K562 (cell line): ENCODE measurements at regions not wholly inside any gene's neighbourhood (a gene's known extent, or its start where the extent isn't known, plus 50 kb on each side); places are given as distances from the start of the nearest gene placed in this dataset.
"Not testable (repeated sequence)": the region's sequence is repeated elsewhere in the genome, so short reads cannot be mapped to it uniquely, and the experiment has no call there.

ENCODE experiments used
- BHLHE40 ChIP-seq: IDR thresholded peaks from 2 replicates; pipeline ENCODE4 v1.6.1; 2011; ENCODE audit warnings: low read length, improper control_type of control experiment
- CHD2 ChIP-seq: IDR thresholded peaks from 2 replicates; pipeline ENCODE4 v1.6.1; 2011; ENCODE audit warnings: low read depth, low read length
- EP300 ChIP-seq: IDR thresholded peaks from 2 replicates; pipeline ENCODE4 v1.6.1; 2012; ENCODE audit warnings: low read length, improper control_type of control experiment
- HDAC6 ChIP-seq: IDR thresholded peaks from 2 replicates; pipeline ENCODE4 v1.6.1; 2012; ENCODE audit warnings: low read depth, mild to moderate bottlenecking, control low read depth, inconsistent platforms, low read length, moderate library complexity
- MYBL2 ChIP-seq, 2 experiments: fragments of 450-650 bp in 1 of 2; sonication (generic) in 1 of 2; formaldehyde crosslinking in 1 of 2; IDR thresholded peaks; 2 replicates each; pipeline versions ENCODE4 v1.6.1 to v1.8.1; 2017 to 2022; ENCODE audit warnings: borderline replicate concordance in 1 of 2, inconsistent platforms in 1 of 2, low read depth in 1 of 2, mild to moderate bottlenecking in 1 of 2, missing genetic modification reagents in 1 of 2, moderate library complexity in 1 of 2
- ZBTB17 ChIP-seq: fragments of 450-650 bp; formaldehyde crosslinking; IDR thresholded peaks from 2 replicates; pipeline ENCODE4 v1.4.0; 2020; ENCODE audit warnings: mild to moderate bottlenecking
- ZSCAN29 ChIP-seq: fragments of 450-650 bp; IDR thresholded peaks from 2 replicates; pipeline ENCODE4 v1.6.1; 2017
- TF ChIP-seq, protein P1 (sequence below): fragments of 200-800 bp; sonication (Bioruptor generic); IDR thresholded peaks from 2 replicates; pipeline ENCODE4 v1.6.1; 2017; ENCODE audit warnings: missing genetic modification characterization, missing compliant biosample characterization
- TF ChIP-seq, protein P2 (sequence below): sonication (generic); formaldehyde crosslinking; IDR thresholded peaks from 2 replicates; pipeline ENCODE4 v1.8.0; 2022; ENCODE audit warnings: mild to moderate bottlenecking, missing genetic modification reagents
- TF ChIP-seq, protein P3 (sequence below), 3 experiments: IDR thresholded peaks in 2 of 3; conservative IDR thresholded peaks in 1 of 3; 2 replicates each; pipeline ENCODE4 v1.5.1; 2011 to 2012; ENCODE audit warnings: low read length in 3 of 3, mild to moderate bottlenecking in 3 of 3, control low read depth in 2 of 3, improper control_type of control experiment in 1 of 3, inconsistent platforms in 1 of 3, low read depth in 1 of 3, mixed read lengths in 1 of 3, moderate library complexity in 1 of 3; ENCODE audit not compliant: insufficient read depth in 2 of 3
- TF ChIP-seq, protein P4 (sequence below): fragments of 200-800 bp; sonication (Bioruptor generic); IDR thresholded peaks from 2 replicates; pipeline ENCODE4 v1.6.1; 2016; ENCODE audit warnings: missing genetic modification characterization, missing compliant biosample characterization

DNA sequence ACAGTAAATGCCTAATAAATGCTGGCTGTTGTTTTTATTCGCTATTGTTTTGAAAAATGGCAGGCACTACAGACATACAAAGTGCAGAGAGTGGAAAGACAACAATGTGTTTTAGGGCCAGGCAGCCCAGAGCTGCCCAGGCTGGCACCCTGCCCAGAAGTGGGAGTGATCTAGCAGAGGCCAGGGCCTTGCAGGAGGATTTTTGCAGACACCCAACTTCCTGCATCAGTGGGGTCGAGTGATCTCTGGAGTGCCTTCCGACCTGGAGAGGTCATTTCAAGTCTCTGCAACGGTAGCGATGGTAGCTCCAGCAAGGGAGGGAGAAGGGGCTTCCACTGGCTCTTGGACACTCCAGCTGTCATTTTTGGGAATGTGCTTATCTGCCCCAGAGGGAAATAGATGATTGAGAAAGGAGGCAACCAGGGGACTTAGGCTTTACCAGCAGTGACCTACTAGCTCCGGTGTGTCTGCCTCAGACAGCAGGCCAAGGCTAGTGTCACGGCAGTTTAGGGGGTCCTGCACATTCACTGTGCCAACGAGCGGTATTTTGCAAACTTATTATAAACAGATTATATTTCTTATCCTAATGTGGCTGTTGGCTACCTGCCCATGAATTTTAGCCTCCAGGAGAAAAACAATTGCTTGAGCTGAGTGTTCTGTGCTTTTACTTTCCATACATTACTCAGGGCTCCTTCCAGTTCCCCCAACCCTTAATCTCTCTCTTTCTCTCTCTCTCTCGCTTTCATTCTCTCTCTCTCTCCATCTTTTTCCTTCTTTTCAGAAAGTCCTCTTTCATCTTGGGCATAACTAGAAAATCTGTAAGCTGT is 153.9 kb upstream of the PLGLB2 start:
- TF ChIP-seq, protein P1, sequence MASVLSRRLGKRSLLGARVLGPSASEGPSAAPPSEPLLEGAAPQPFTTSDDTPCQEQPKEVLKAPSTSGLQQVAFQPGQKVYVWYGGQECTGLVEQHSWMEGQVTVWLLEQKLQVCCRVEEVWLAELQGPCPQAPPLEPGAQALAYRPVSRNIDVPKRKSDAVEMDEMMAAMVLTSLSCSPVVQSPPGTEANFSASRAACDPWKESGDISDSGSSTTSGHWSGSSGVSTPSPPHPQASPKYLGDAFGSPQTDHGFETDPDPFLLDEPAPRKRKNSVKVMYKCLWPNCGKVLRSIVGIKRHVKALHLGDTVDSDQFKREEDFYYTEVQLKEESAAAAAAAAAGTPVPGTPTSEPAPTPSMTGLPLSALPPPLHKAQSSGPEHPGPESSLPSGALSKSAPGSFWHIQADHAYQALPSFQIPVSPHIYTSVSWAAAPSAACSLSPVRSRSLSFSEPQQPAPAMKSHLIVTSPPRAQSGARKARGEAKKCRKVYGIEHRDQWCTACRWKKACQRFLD (CRISPR knock-in tag), result not testable (repeated sequence)
- TF ChIP-seq CHD2; BHLHE40; MYBL2 (IDR thresholded peaks at IDR 0.05; ENCODE audit: low read depth); MYBL2 (CRISPR knock-in tag; IDR thresholded peaks at IDR 0.05; ENCODE audit: borderline replicate concordance); ZBTB17 (CRISPR knock-in tag); ZSCAN29; EP300; HDAC6: not testable (repeated sequence)
- TF ChIP-seq, protein P2, sequence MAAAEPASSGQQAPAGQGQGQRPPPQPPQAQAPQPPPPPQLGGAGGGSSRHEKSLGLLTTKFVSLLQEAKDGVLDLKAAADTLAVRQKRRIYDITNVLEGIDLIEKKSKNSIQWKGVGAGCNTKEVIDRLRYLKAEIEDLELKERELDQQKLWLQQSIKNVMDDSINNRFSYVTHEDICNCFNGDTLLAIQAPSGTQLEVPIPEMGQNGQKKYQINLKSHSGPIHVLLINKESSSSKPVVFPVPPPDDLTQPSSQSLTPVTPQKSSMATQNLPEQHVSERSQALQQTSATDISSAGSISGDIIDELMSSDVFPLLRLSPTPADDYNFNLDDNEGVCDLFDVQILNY, result not testable (repeated sequence)
- TF ChIP-seq, protein P3, sequence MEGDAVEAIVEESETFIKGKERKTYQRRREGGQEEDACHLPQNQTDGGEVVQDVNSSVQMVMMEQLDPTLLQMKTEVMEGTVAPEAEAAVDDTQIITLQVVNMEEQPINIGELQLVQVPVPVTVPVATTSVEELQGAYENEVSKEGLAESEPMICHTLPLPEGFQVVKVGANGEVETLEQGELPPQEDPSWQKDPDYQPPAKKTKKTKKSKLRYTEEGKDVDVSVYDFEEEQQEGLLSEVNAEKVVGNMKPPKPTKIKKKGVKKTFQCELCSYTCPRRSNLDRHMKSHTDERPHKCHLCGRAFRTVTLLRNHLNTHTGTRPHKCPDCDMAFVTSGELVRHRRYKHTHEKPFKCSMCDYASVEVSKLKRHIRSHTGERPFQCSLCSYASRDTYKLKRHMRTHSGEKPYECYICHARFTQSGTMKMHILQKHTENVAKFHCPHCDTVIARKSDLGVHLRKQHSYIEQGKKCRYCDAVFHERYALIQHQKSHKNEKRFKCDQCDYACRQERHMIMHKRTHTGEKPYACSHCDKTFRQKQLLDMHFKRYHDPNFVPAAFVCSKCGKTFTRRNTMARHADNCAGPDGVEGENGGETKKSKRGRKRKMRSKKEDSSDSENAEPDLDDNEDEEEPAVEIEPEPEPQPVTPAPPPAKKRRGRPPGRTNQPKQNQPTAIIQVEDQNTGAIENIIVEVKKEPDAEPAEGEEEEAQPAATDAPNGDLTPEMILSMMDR (IDR thresholded peaks at IDR 0.05 in 2 of 3, conservative IDR thresholded peaks at IDR 0.05 in 1 of 3; ENCODE audit: insufficient read depth in 2 of 3, low read depth in 1 of 3, low read length in 3 of 3), result not testable (repeated sequence)
- TF ChIP-seq, protein P4, sequence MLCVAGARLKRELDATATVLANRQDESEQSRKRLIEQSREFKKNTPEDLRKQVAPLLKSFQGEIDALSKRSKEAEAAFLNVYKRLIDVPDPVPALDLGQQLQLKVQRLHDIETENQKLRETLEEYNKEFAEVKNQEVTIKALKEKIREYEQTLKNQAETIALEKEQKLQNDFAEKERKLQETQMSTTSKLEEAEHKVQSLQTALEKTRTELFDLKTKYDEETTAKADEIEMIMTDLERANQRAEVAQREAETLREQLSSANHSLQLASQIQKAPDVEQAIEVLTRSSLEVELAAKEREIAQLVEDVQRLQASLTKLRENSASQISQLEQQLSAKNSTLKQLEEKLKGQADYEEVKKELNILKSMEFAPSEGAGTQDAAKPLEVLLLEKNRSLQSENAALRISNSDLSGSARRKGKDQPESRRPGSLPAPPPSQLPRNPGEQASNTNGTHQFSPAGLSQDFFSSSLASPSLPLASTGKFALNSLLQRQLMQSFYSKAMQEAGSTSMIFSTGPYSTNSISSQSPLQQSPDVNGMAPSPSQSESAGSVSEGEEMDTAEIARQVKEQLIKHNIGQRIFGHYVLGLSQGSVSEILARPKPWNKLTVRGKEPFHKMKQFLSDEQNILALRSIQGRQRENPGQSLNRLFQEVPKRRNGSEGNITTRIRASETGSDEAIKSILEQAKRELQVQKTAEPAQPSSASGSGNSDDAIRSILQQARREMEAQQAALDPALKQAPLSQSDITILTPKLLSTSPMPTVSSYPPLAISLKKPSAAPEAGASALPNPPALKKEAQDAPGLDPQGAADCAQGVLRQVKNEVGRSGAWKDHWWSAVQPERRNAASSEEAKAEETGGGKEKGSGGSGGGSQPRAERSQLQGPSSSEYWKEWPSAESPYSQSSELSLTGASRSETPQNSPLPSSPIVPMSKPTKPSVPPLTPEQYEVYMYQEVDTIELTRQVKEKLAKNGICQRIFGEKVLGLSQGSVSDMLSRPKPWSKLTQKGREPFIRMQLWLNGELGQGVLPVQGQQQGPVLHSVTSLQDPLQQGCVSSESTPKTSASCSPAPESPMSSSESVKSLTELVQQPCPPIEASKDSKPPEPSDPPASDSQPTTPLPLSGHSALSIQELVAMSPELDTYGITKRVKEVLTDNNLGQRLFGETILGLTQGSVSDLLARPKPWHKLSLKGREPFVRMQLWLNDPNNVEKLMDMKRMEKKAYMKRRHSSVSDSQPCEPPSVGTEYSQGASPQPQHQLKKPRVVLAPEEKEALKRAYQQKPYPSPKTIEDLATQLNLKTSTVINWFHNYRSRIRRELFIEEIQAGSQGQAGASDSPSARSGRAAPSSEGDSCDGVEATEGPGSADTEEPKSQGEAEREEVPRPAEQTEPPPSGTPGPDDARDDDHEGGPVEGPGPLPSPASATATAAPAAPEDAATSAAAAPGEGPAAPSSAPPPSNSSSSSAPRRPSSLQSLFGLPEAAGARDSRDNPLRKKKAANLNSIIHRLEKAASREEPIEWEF (CRISPR knock-in tag), result not testable (repeated sequence)
